Stimulated activated naive CD8-positive, alpha-beta T cell treated with anti-CD3 and anti-CD28 coated beads, Interleukin-15, Interleukin-2, amounts not matched to agents 100 ng/mL and 50 ng/mL, for 24 hours (primary cell): ENCODE measurements at regions not wholly inside any gene's neighbourhood (a gene's known extent, or its start where the extent isn't known, plus 50 kb on each side); places are given as distances from the start of the nearest gene placed in this dataset.

Experiments
- H3K27ac Mint-ChIP-seq: one replicate; pipeline ENCODE4 v1.8.0; 2021; ENCODE audit warnings: mild to moderate bottlenecking, mixed read lengths
- H3K27me3 Mint-ChIP-seq: one replicate; pipeline ENCODE4 v1.8.0; 2021; ENCODE audit warnings: mixed read lengths
- H3K36me3 Mint-ChIP-seq: one replicate; pipeline ENCODE4 v1.8.0; 2021; ENCODE audit warnings: low read depth, mixed read lengths
- H3K4me1 Mint-ChIP-seq: one replicate; pipeline ENCODE4 v1.8.0; 2021; ENCODE audit warnings: low read depth, mixed read lengths
- H3K4me3 Mint-ChIP-seq: one replicate; pipeline ENCODE4 v1.8.0; 2021; ENCODE audit warnings: mild to moderate bottlenecking, mixed read lengths
- H3K9me3 Mint-ChIP-seq: one replicate; pipeline ENCODE4 v1.8.0; 2021; ENCODE audit warnings: mixed read lengths

- Mint-ChIP-seq H3K4me1 (no peaks in the 10 kb centered on the region), H3K4me3 (no peak overlapping the region), H3K27ac (no peak overlapping the region), H3K9me3 (no peaks in the 10 kb centered on the region), H3K36me3 (no peaks in the 10 kb centered on the region), H3K27me3 (peaks cover 3% of the 10 kb centered on the region)
Observed at GRCh38 chr17:33438578-33438977, 145.5 kb upstream of the ASIC2 start.

- H3K36me3 Mint-ChIP-seq = no peaks in the 10 kb centered on the region
- H3K27ac Mint-ChIP-seq = no peak overlapping the region
- H3K9me3 Mint-ChIP-seq = no peaks in the 10 kb centered on the region
- no peak overlapping the region for H3K4me3 Mint-ChIP-seq
- peaks cover 3% of the 10 kb centered on the region for H3K27me3 Mint-ChIP-seq
- no peaks in the 10 kb centered on the region for H3K4me1 Mint-ChIP-seq
Observed at GRCh38 chr17:33442320-33442719, 149.2 kb upstream of the ASIC2 start.

- no peaks in the 10 kb centered on the region for H3K4me1 Mint-ChIP-seq
- H3K4me3 Mint-ChIP-seq = no peak overlapping the region
- no peaks in the 10 kb centered on the region for H3K36me3 Mint-ChIP-seq
- H3K27me3 Mint-ChIP-seq = peaks cover 7% of the 10 kb centered on the region
- H3K27ac Mint-ChIP-seq = no peak overlapping the region
- no peaks in the 10 kb centered on the region for H3K9me3 Mint-ChIP-seq
Observed at GRCh38 chr17:33444731-33445130, 151.6 kb upstream of the ASIC2 start.

GRCh38 chr17:33447090-33447489 lies 154.0 kb upstream of the ASIC2 start:
- Mint-ChIP-seq H3K36me3 (no peaks in the 10 kb centered on the region), H3K4me1 (no peaks in the 10 kb centered on the region), H3K27ac (no peak overlapping the region), H3K9me3 (no peaks in the 10 kb centered on the region), H3K4me3 (no peak overlapping the region), H3K27me3 (peaks cover 7% of the 10 kb centered on the region)

- peaks cover 11% of the 10 kb centered on the region for H3K27me3 Mint-ChIP-seq
- no peaks in the 10 kb centered on the region for H3K9me3 Mint-ChIP-seq
- no peak overlapping the region for H3K4me3 Mint-ChIP-seq
- no peaks in the 10 kb centered on the region for H3K4me1 Mint-ChIP-seq
- H3K27ac Mint-ChIP-seq = no peak overlapping the region
- no peaks in the 10 kb centered on the region for H3K36me3 Mint-ChIP-seq
Observed at GRCh38 chr17:33451221-33451620, 158.1 kb upstream of the ASIC2 start.

- H3K27me3 Mint-ChIP-seq = peaks cover 18% of the 10 kb centered on the region
- H3K27ac Mint-ChIP-seq = no peak overlapping the region
- no peaks in the 10 kb centered on the region for H3K4me1 Mint-ChIP-seq
- no peaks in the 10 kb centered on the region for H3K36me3 Mint-ChIP-seq
- peaks cover 3% of the 10 kb centered on the region for H3K9me3 Mint-ChIP-seq
- no peak overlapping the region for H3K4me3 Mint-ChIP-seq
Observed at GRCh38 chr17:33457477-33457876, 164.4 kb upstream of the ASIC2 start.

GRCh38 chr17:33459078-33459940 lies 166.2 kb upstream of the ASIC2 start:
- Mint-ChIP-seq H3K36me3 (no peaks in the 10 kb centered on the region), H3K9me3 (peaks cover 3% of the 10 kb centered on the region), H3K4me3 (no peak overlapping the region), H3K27ac (no peak overlapping the region), H3K27me3 (peaks cover 14% of the 10 kb centered on the region), H3K4me1 (no peaks in the 10 kb centered on the region)

GRCh38 chr17:33460781-33461450 lies 167.8 kb upstream of the ASIC2 start:
- H3K4me1 Mint-ChIP-seq = no peaks in the 10 kb centered on the region
- no peak overlapping the region for H3K4me3 Mint-ChIP-seq
- H3K27me3 Mint-ChIP-seq = peaks cover 16% of the 10 kb centered on the region
- no peak overlapping the region for H3K27ac Mint-ChIP-seq
- no peaks in the 10 kb centered on the region for H3K36me3 Mint-ChIP-seq
- peaks cover 3% of the 10 kb centered on the region for H3K9me3 Mint-ChIP-seq

GRCh38 chr17:33463887-33464286 lies 170.8 kb upstream of the ASIC2 start:
- Mint-ChIP-seq H3K27me3 (peaks cover 8% of the 10 kb centered on the region), H3K27ac (no peak overlapping the region), H3K9me3 (peaks cover 3% of the 10 kb centered on the region), H3K4me3 (no peak overlapping the region), H3K4me1 (no peaks in the 10 kb centered on the region), H3K36me3 (no peaks in the 10 kb centered on the region)

- peaks cover 3% of the 10 kb centered on the region for H3K9me3 Mint-ChIP-seq
- H3K27ac Mint-ChIP-seq = no peak overlapping the region
- H3K4me1 Mint-ChIP-seq = no peaks in the 10 kb centered on the region
- H3K27me3 Mint-ChIP-seq = peaks cover 8% of the 10 kb centered on the region
- H3K36me3 Mint-ChIP-seq = no peaks in the 10 kb centered on the region
- H3K4me3 Mint-ChIP-seq = no peak overlapping the region
Observed at GRCh38 chr17:33464669-33465280, 171.7 kb upstream of the ASIC2 start.

GRCh38 chr17:33469421-33469820 lies 176.3 kb upstream of the ASIC2 start:
- peaks cover 13% of the 10 kb centered on the region for H3K27me3 Mint-ChIP-seq
- no peaks in the 10 kb centered on the region for H3K36me3 Mint-ChIP-seq
- H3K4me3 Mint-ChIP-seq = no peak overlapping the region
- no peaks in the 10 kb centered on the region for H3K4me1 Mint-ChIP-seq
- H3K9me3 Mint-ChIP-seq = peaks cover 3% of the 10 kb centered on the region
- no peak overlapping the region for H3K27ac Mint-ChIP-seq

- Mint-ChIP-seq H3K9me3 (peaks cover 3% of the 10 kb centered on the region), H3K27ac (no peak overlapping the region), H3K27me3 (peaks cover 13% of the 10 kb centered on the region), H3K4me1 (no peaks in the 10 kb centered on the region), H3K36me3 (no peaks in the 10 kb centered on the region), H3K4me3 (no peak overlapping the region)
Observed at GRCh38 chr17:33469911-33470310, 176.8 kb upstream of the ASIC2 start.

GRCh38 chr17:33473061-33473460 lies 180.0 kb upstream of the ASIC2 start:
- H3K27ac Mint-ChIP-seq = no peak overlapping the region
- no peak overlapping the region for H3K4me3 Mint-ChIP-seq
- no peaks in the 10 kb centered on the region for H3K4me1 Mint-ChIP-seq
- H3K27me3 Mint-ChIP-seq = peaks cover 5% of the 10 kb centered on the region
- H3K9me3 Mint-ChIP-seq = peaks cover 3% of the 10 kb centered on the region
- H3K36me3 Mint-ChIP-seq = no peaks in the 10 kb centered on the region

- no peaks in the 10 kb centered on the region for H3K4me1 Mint-ChIP-seq
- H3K27me3 Mint-ChIP-seq = peaks cover 5% of the 10 kb centered on the region
- no peaks in the 10 kb centered on the region for H3K36me3 Mint-ChIP-seq
- no peaks in the 10 kb centered on the region for H3K9me3 Mint-ChIP-seq
- H3K4me3 Mint-ChIP-seq = no peak overlapping the region
- no peak overlapping the region for H3K27ac Mint-ChIP-seq
Observed at GRCh38 chr17:33474789-33475188, 181.7 kb upstream of the ASIC2 start.

GRCh38 chr17:33475594-33475993 lies 182.5 kb upstream of the ASIC2 start:
- Mint-ChIP-seq H3K36me3 (no peaks in the 10 kb centered on the region), H3K9me3 (no peaks in the 10 kb centered on the region), H3K27me3 (peaks cover 4% of the 10 kb centered on the region), H3K4me1 (no peaks in the 10 kb centered on the region), H3K4me3 (no peak overlapping the region), H3K27ac (no peak overlapping the region)
